AML-193 (cell line): ENCODE measurements at regions not wholly inside any gene's neighbourhood (a gene's known extent, or its start where the extent isn't known, plus 50 kb on each side); places are given as distances from the start of the nearest gene placed in this dataset.
"Not testable (repeated sequence)": the region's sequence is repeated elsewhere in the genome, so short reads cannot be mapped to it uniquely, and the experiment has no call there.

Experiments
- DNase-seq, 2 experiments: peaks; one replicate each; lab custom pipeline; 2025; lab: John Stamatoyannopoulos, UW

- DNase-seq, result no peak
Measured at GRCh38 chr3:178967177-178967532, 104.5 kb downstream of the ZMAT3 start.

DNA sequence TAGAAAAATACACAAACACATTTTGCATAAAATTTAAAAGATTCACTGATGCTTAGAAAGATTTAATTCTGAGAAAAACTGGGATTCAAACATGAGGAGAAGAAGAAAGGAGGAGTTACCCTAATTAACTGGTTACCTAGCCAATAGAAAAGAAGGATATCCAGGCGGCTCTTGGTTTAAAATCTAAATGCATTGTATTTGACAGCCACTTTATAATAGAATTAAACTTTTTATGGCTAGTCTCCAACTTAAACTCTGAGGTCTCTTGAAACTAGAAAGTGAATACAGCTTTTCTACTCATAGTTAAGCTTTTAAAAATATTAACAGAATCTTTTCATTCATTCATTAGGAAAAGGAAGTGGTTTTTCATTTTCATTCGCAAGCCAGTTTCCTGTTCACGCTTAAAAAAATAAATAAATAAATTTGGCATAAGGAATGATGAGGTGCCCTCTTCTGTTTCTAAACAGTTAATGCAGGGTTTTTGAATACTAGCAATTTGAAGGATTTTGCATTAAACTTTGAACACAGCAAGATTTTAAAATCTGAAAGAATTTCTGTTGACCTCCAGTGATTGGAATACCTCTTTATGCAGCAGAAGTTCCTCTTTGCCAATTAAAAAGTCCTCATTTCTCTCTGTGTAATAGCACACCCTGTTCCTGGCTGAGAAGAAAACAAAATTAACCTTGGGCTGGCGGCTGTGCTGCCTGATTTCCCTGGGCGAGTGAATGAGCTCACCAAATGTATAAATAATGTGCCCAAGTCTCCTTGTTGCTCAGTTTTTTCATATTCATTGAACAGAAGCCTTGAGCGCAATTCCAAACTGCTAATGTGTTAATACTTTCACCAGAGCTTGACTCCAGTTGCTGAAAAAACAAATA is 105.1 kb downstream of the ZMAT3 start:
- peak; percentile 60 to 70 for DNase-seq

- DNase-seq, result no peak
Measured at GRCh38 chr3:178964551-178964950, 107.1 kb downstream of the ZMAT3 start.

GRCh38 chr3:178960918-178961317 is 110.7 kb downstream of the ZMAT3 start:
- DNase-seq, result no peak

GRCh38 chr3:178960181-178960580 is 111.4 kb downstream of the ZMAT3 start:
- DNase-seq, result no peak

DNA sequence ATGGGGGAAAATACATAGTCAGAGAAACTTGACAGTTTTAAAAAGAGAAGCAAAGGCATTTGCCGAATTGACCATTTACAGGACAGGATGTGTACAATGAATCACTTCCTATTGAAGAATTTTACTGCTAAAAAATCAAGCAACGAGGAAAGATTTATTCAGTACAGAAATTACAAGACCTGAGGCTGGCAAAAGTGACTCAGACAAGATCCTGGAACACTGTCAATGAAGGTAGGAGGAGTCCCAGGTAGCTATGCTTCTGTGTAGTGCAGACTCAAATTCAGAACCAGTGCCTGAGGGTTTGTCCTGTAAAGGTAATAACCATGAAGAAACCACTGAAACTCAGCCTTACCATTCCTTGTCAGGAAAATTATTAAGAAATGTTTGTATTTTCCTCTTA is 120.9 kb downstream of the ZMAT3 start:
- no peak for DNase-seq

GRCh38 chr3:178949896-178950295 is 121.7 kb downstream of the ZMAT3 start:
- no peak for DNase-seq

DNA sequence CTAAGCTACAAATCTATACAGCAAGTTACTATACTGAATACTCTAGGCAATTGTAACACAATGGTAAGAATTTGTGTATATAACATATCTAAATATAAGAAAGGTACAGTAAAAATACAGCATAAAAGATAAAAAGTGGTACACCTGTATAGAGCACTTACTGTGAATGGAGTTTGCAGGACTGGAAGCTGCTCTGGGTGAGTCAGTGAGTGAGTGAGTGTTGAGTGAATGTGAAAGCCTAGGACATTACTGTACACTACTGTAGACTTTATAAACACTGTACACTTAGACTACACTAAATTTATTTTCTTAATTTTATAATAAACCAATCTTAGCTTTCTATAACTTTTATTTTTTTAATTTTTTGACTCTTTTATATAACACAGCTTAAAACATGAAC is 123.1 kb downstream of the ZMAT3 start:
- no peak for DNase-seq

GRCh38 chr3:178947738-178948137 is 123.9 kb downstream of the ZMAT3 start:
- no peak for DNase-seq

- not testable (repeated sequence) for DNase-seq
Measured at GRCh38 chr3:178942261-178942660, 129.3 kb downstream of the ZMAT3 start.

- DNase-seq, result no peak
Measured at GRCh38 chr3:178930116-178930515, 141.5 kb downstream of the ZMAT3 start.

GRCh38 chr3:178916223-178916622 is 155.4 kb downstream of the ZMAT3 start:
- DNase-seq, result no peak

- no peak for DNase-seq
Measured at GRCh38 chr3:178915365-178915764, 156.2 kb downstream of the ZMAT3 start.

- DNase-seq, result no peak
Measured at GRCh38 chr3:178907081-178907480, 164.5 kb downstream of the ZMAT3 start.

DNA sequence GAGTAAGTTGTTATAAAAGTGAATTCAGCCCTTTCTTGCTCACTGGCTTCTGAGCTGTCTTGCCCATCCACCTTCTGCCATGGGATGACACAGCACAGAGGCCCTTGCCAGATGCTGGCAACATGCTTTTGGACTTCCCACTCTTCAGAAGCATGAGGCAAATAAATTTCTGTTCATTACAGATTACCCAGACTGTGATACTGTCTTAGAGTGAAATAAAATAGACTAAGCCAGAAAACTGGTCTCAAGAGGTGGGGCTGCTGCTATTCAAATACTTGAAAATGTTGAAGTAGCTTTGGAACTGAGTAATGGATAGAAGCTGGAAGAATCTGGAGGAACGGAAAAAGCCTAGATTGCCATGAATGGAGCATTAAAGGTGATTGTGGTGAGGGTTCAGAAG is 170.4 kb downstream of the ZMAT3 start:
- no peak for DNase-seq

DNA sequence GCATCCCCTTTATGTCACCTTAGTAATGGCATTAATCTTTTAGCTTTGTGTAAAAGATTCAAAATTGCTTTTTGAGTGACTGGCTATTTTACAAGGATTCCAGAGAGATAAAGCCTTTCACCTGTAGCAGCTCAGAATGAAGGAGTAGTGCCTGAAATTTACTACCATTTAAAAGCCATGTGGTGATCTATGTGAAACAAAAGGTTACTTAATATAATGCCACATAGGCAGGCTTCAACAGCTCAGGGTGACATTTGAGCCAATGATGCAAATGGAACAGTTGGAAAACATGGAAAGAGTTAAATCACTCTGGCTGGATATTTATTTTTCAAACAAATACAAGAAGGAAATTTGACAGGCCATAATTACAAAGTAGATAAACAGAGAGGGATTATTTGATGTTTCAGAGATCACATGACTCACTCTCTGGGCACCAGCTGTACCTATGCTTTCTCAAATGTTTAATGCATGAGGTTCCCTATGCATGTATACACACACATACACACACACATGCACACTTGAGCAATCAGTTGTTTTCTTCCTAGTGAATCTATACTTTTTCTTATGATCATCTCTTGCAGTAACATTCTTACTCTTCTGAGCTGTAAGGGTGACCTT is 171.5 kb downstream of the ZMAT3 start:
- DNase-seq, result no peak

DNA sequence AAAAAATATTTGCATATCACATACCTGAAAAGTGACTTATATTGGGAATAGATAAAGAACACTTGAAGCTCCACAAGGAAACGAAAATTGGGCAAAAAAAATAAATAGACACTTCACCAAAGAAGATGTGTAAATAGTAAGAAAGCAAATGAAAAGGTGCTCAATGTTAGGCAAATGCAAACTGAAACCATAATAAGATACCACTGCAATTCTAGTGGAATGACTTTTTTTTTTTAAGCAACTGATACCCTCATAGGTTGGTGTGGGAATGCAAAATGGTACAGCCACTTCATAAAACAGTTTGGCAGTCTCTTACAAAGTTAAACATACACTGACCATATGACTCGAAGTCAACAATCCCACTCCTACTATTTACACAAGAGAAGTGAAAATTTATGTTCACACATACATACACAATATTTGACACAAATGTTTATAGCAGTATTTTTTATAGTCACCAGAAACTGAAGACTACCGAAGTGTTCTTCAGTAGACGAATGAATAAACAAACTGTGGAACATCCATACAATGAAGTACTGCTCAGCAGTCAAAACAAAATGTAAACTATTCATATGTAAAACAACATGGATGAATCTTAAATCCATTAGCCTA is 176.3 kb downstream of the ZMAT3 start:
- DNase-seq, result no peak
